ENCODE measurements at regions not wholly inside any gene's neighbourhood (a gene's known extent, or its start where the extent isn't known, plus 50 kb on each side); places are given as distances from the start of the nearest gene placed in this dataset.

GRCh38 chr13:78907006-78907405 lies 248.1 kb upstream of the OBI1 start:
- H3K27ac ChIP-seq (ENCODE audit: low read length) = no peak overlapping the region
- in situ Hi-C loops (cut with HindIII; ENCODE audit: low pct_unique_long_range_greater_than_20kb, low sequenced_read_pairs) = no loop called here
- DNase-seq (ENCODE audit: low read depth, low spot score) = no peak
- no peaks in the 10 kb centered on the region for H3K27me3 ChIP-seq (ENCODE audit: control insufficient read depth, insufficient read depth, low read length)
- intact Hi-C loops (cut with micrococcal nuclease; ENCODE audit: unreplicated experiment) = no loop called here
- BruUV-seq (replicated peaks) = no TSS peak
- TF ChIP-seq POLR2AphosphoS5 (IDR thresholded peaks at IDR 0.05; ENCODE audit: low read depth, low read length) = no peak
- TF ChIP-seq SIN3A (IDR thresholded peaks at IDR 0.05; ENCODE audit: borderline replicate concordance, insufficient read depth, low read depth, low read length) = no peak
- TF ChIP-seq, protein P1, sequence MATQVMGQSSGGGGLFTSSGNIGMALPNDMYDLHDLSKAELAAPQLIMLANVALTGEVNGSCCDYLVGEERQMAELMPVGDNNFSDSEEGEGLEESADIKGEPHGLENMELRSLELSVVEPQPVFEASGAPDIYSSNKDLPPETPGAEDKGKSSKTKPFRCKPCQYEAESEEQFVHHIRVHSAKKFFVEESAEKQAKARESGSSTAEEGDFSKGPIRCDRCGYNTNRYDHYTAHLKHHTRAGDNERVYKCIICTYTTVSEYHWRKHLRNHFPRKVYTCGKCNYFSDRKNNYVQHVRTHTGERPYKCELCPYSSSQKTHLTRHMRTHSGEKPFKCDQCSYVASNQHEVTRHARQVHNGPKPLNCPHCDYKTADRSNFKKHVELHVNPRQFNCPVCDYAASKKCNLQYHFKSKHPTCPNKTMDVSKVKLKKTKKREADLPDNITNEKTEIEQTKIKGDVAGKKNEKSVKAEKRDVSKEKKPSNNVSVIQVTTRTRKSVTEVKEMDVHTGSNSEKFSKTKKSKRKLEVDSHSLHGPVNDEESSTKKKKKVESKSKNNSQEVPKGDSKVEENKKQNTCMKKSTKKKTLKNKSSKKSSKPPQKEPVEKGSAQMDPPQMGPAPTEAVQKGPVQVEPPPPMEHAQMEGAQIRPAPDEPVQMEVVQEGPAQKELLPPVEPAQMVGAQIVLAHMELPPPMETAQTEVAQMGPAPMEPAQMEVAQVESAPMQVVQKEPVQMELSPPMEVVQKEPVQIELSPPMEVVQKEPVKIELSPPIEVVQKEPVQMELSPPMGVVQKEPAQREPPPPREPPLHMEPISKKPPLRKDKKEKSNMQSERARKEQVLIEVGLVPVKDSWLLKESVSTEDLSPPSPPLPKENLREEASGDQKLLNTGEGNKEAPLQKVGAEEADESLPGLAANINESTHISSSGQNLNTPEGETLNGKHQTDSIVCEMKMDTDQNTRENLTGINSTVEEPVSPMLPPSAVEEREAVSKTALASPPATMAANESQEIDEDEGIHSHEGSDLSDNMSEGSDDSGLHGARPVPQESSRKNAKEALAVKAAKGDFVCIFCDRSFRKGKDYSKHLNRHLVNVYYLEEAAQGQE (IDR thresholded peaks at IDR 0.05; ENCODE audit: insufficient read depth in 1 of 2, low read depth in 2 of 2, low read length in 1 of 2) = no peak
- no peak for TF ChIP-seq TCF7L2 (IDR thresholded peaks at IDR 0.05; ENCODE audit: low read depth, low read length)
- TF ChIP-seq CTCF (IDR thresholded peaks at IDR 0.05) = no peak
- H3K4me1 ChIP-seq (ENCODE audit: control insufficient read depth, insufficient read depth, low read length) = no peaks in the 10 kb centered on the region
- no peak for ATAC-seq
- POLR2A ChIA-PET = no interaction called here
- H3K36me3 ChIP-seq (ENCODE audit: control insufficient read depth, insufficient read depth, low read length) = no peaks in the 10 kb centered on the region
- CTCF ChIA-PET = no interaction called here
- no peak overlapping the region for H3K4me3 ChIP-seq (ENCODE audit: low read depth in 2 of 2, low read length in 2 of 2)
- H3K9me3 ChIP-seq (ENCODE audit: control insufficient read depth, insufficient read depth, low read depth, low read length) = no peaks in the 10 kb centered on the region

GRCh38 chr13:78897200-78897599 lies 238.2 kb upstream of the OBI1 start:
- no TSS peak for BruUV-seq (replicated peaks)
- in situ Hi-C loops (cut with HindIII; ENCODE audit: low pct_unique_long_range_greater_than_20kb, low sequenced_read_pairs) (no loop called here), intact Hi-C loops (cut with micrococcal nuclease; ENCODE audit: unreplicated experiment) (no loop called here)
- H3K36me3 ChIP-seq (ENCODE audit: control insufficient read depth, insufficient read depth, low read length) = no peaks in the 10 kb centered on the region; the same call in 1 of the 2 replicates
- ChIA-PET CTCF (no interaction called here), POLR2A (no interaction called here)
- no peak overlapping the region for H3K4me3 ChIP-seq (ENCODE audit: low read depth in 2 of 2, low read length in 2 of 2)
- ATAC-seq (no peak), DNase-seq (ENCODE audit: low read depth, low spot score) (no peak)
- no peaks in the 10 kb centered on the region for H3K9me3 ChIP-seq (ENCODE audit: control insufficient read depth, insufficient read depth, low read depth, low read length)
- no peaks in the 10 kb centered on the region for H3K4me1 ChIP-seq (ENCODE audit: control insufficient read depth, insufficient read depth, low read length)
- TF ChIP-seq TCF7L2 (IDR thresholded peaks at IDR 0.05; ENCODE audit: low read depth, low read length) = no peak
- TF ChIP-seq, protein P1 (IDR thresholded peaks at IDR 0.05; ENCODE audit: insufficient read depth in 1 of 2, low read depth in 2 of 2, low read length in 1 of 2) = no peak
- H3K27me3 ChIP-seq (ENCODE audit: control insufficient read depth, insufficient read depth, low read length) = no peaks in the 10 kb centered on the region
- H3K27ac ChIP-seq (ENCODE audit: low read length) = no peak overlapping the region

Measured in Panc1 (cell line).